ENCODE measurements at regions not wholly inside any gene's neighbourhood (a gene's known extent, or its start where the extent isn't known, plus 50 kb on each side); places are given as distances from the start of the nearest gene placed in this dataset.
"Not testable (repeated sequence)": the region's sequence is repeated elsewhere in the genome, so short reads cannot be mapped to it uniquely, and the experiment has no call there.

- H3K4me3 ChIP-seq (replicated peaks in 1 of 3): no peak overlapping the region
- DNase-seq: peak in 1 of 2 donors; percentile 1
- H3K9me3 ChIP-seq: no peaks in the 10 kb centered on the region
- H3K27ac ChIP-seq: no peak overlapping the region
- TF ChIP-seq POLR2A (IDR thresholded peaks at IDR 0.05): no peak
- TF ChIP-seq, protein P1, sequence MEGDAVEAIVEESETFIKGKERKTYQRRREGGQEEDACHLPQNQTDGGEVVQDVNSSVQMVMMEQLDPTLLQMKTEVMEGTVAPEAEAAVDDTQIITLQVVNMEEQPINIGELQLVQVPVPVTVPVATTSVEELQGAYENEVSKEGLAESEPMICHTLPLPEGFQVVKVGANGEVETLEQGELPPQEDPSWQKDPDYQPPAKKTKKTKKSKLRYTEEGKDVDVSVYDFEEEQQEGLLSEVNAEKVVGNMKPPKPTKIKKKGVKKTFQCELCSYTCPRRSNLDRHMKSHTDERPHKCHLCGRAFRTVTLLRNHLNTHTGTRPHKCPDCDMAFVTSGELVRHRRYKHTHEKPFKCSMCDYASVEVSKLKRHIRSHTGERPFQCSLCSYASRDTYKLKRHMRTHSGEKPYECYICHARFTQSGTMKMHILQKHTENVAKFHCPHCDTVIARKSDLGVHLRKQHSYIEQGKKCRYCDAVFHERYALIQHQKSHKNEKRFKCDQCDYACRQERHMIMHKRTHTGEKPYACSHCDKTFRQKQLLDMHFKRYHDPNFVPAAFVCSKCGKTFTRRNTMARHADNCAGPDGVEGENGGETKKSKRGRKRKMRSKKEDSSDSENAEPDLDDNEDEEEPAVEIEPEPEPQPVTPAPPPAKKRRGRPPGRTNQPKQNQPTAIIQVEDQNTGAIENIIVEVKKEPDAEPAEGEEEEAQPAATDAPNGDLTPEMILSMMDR (IDR thresholded peaks at IDR 0.05): no peak
- peaks cover 23 to 34% of the 10 kb centered on the region in 2 donors for H3K4me1 ChIP-seq
- WGBS, 2 donors: 94% methylated on average over 10 to 11 of the region's 11 CpGs
- no peaks in the 10 kb centered on the region for H3K27me3 ChIP-seq
- intact Hi-C loops (cut with DNase I): no loop called here
- no peaks in the 10 kb centered on the region for H3K36me3 ChIP-seq
Observed at GRCh38 chr17:83191388-83192160, 112.2 kb downstream of the METRNL start.

DNA sequence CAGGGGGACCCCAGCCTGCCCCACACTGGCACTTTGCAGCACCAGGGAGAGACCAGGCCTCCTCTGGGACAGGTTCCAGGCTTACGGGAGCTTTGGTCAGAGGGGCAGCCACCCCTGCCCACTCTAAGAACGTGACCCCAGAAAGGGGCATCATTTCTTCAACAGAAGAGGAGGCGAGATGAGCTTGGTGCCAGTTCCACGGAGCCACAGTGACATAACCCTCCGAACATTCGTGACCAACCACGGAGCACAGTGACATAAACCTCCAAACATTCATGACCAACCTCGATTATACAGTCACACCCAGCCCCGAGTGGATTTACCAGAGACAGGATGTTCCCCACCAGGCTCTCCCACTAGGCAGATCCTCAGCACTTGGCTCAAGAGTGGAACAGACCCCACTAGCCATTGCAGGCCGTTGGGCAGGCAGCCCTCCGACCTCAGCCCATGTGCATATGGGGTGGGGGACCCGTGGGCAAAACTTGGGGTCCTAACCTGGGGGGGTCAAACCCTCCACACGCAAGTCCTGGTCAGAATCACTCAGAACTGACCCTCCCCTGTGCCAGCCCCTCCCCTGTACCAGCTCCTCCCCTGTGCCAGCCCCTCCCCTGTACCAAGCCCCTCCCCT lies 112.9 kb downstream of the METRNL start:
- no peak overlapping the region for H3K27ac ChIP-seq
- no peaks in the 10 kb centered on the region for H3K27me3 ChIP-seq
- H3K4me3 ChIP-seq (replicated peaks in 1 of 3): no peak overlapping the region
- TF ChIP-seq POLR2A (IDR thresholded peaks at IDR 0.05): no peak
- TF ChIP-seq, protein P1 (IDR thresholded peaks at IDR 0.05): no peak
- H3K36me3 ChIP-seq: no peaks in the 10 kb centered on the region
- WGBS, 2 donors: 83 to 86% methylated on average over 8 to 13 of the region's 13 CpGs
- DNase-seq: peak in 1 of 2 donors; percentile 5
- H3K4me1 ChIP-seq: peaks cover 23 to 41% of the 10 kb centered on the region in 2 donors
- no peaks in the 10 kb centered on the region for H3K9me3 ChIP-seq
- intact Hi-C loops (cut with DNase I): no loop called here

DNA sequence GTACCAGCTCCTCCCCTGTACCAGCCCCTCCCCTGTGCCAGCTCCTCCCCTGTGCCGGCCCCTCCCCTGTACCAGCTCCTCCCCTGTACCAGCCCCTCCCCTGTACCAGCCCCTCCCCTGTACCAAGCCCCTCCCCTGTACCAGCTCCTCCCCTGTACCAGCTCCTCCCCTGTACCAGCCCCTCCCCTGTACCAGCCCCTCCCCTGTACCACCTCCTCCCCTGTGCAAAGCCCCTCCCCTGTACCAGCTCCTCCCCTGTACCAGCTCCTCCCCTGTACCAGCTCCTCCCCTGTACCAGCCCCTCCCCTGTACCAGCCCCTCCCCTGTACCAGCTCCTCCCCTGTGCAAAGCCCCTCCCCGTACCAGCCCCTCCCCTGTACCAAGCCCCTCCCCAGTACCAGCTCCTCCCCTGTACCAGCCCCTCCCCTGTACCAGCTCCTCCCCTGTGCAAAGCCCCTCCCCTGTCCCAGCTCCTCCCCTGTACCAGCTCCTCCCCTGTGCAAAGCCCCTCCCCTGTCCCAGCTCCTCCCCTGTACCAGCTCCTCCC lies 113.5 kb downstream of the METRNL start:
- H3K4me3 ChIP-seq (replicated peaks in 1 of 3); H3K9me3 ChIP-seq; H3K27me3 ChIP-seq; H3K27ac ChIP-seq; H3K36me3 ChIP-seq; intact Hi-C loops (cut with DNase I): not testable (repeated sequence)
- peak in 1 of 2 donors; percentile 1 for DNase-seq
- peaks cover 23 to 41% of the 10 kb centered on the region in 2 donors for H3K4me1 ChIP-seq
- WGBS, 2 donors: 80 to 100% methylated on average over 1 of the region's 2 CpGs

DNA sequence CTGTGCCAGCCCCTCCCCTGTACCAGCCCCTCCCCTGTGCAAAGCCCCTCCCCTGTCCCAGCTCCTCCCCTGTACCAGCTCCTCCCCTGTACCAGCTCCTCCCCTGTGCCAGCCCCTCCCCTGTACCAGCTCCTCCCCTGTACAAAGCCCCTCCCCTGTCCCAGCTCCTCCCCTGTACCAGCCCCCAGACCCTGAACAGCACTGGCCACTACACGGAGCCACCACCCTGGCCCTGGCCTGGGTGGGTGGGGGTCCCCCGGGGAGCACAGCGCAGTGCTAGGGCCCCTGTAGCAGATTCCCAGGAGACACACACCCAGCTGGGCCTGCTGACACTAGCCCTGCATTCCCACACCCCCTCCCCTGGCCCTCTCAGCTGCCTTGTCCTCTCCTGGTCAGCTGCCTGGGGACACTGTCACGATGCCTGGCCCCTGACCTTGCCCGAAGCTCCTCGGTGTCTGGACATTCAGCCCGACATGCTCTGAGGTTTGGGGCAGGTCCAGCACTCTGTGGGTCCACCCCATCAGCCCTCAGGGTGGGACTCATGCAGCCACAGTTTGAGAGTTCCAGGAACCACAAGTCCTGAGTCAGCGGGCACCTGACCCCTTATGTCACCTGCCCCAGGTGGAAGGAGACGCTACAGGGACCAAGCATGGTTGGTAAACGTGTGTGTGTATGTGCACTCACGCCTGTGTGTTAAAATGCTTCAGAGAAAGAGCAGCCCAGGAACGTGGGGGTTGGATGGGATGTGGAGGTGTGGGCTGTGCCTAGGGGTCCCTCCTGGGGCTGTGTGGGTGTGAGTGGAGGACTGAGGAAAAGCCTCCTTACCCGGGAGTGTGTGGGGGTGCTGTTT lies 114.2 kb downstream of the METRNL start:
- Histone ChIP-seq H3K4me1 (peaks cover 23 to 44% of the 10 kb centered on the region in 2 donors), H3K27me3 (no peaks in the 10 kb centered on the region), H3K4me3 (replicated peaks in 1 of 3) (no peak overlapping the region), H3K36me3 (no peaks in the 10 kb centered on the region), H3K9me3 (no peaks in the 10 kb centered on the region), H3K27ac (no peak overlapping the region)
- peak in 1 of 2 donors; percentile 2 for DNase-seq
- TF ChIP-seq, protein P1 (IDR thresholded peaks at IDR 0.05): no peak
- no peak for TF ChIP-seq POLR2A (IDR thresholded peaks at IDR 0.05)
- WGBS, 2 donors: 78 to 83% methylated on average over 10 to 11 of the region's 13 CpGs
- intact Hi-C loops (cut with DNase I): no loop called here

- peaks cover 20 to 49% of the 10 kb centered on the region in 2 donors for H3K4me1 ChIP-seq
Observed at GRCh38 chr17:83194186-83194561, 114.8 kb downstream of the METRNL start.

More at GRCh38 chr17:83194186-83194561, 114.8 kb downstream of the METRNL start:
- 87 to 92% methylated on average over 5 to 6 of the region's 7 CpGs for WGBS, 2 donors
- H3K4me3 ChIP-seq (replicated peaks in 1 of 3): no peak overlapping the region
- TF ChIP-seq, protein P1 (IDR thresholded peaks at IDR 0.05): no peak
- TF ChIP-seq POLR2A (IDR thresholded peaks at IDR 0.05): no peak
- peak in 1 of 2 donors; percentile 2 for DNase-seq
- no peak overlapping the region for H3K27ac ChIP-seq
- H3K36me3 ChIP-seq: no peaks in the 10 kb centered on the region
- intact Hi-C loops (cut with DNase I): no loop called here
- H3K27me3 ChIP-seq: no peaks in the 10 kb centered on the region
- no peaks in the 10 kb centered on the region for H3K9me3 ChIP-seq
